ENCODE measurements at regions not wholly inside any gene's neighbourhood (a gene's known extent, or its start where the extent isn't known, plus 50 kb on each side); places are given as distances from the start of the nearest gene placed in this dataset.

- TF ChIP-seq CTCF (IDR thresholded peaks at IDR 0.05; ENCODE audit: low read depth, low read length) (no peak), EZH2phosphoT487 (IDR thresholded peaks at IDR 0.05; ENCODE audit: low read depth) (no peak)
Observed at GRCh38 chr3:88408935-88409334, 259.2 kb downstream of the C3orf38 start.

All from OCI-LY3 (cell line).